RPMI8226 (cell line): ENCODE measurements at regions not wholly inside any gene's neighbourhood (a gene's known extent, or its start where the extent isn't known, plus 50 kb on each side); places are given as distances from the start of the nearest gene placed in this dataset.
A peak's percentile ranks its signal among the peaks of the same experiment; 100 is the strongest.

Experiments used
- DNase-seq: peaks from one replicate; pipeline ENCODE4 v3.0.0-alpha.2; 2015

- DNase-seq = no peak
Observed at GRCh38 chr1:14363707-14364413, 234.6 kb upstream of the KAZN start.

GRCh38 chr1:14365301-14365988 lies 233.0 kb upstream of the KAZN start:
- DNase-seq = no peak

GRCh38 chr1:14366091-14367018 lies 232.1 kb upstream of the KAZN start:
- no peak for DNase-seq

GRCh38 chr1:14367451-14367850 lies 231.0 kb upstream of the KAZN start:
- DNase-seq = no peak

- peak; percentile 89 for DNase-seq
Observed at GRCh38 chr1:14369526-14370213, 228.8 kb upstream of the KAZN start.

GRCh38 chr1:14371771-14372497 lies 226.6 kb upstream of the KAZN start:
- no peak for DNase-seq

- no peak for DNase-seq
Observed at GRCh38 chr1:14372526-14372925, 226.0 kb upstream of the KAZN start.

GRCh38 chr1:14373081-14373758 lies 225.3 kb upstream of the KAZN start:
- DNase-seq = no peak

GRCh38 chr1:14375226-14375625 lies 223.3 kb upstream of the KAZN start:
- no peak for DNase-seq

- no peak for DNase-seq
Observed at GRCh38 chr1:14377386-14377785, 221.1 kb upstream of the KAZN start.

GRCh38 chr1:14380408-14380807 lies 218.1 kb upstream of the KAZN start:
- no peak for DNase-seq

GRCh38 chr1:14390816-14391215 lies 207.7 kb upstream of the KAZN start:
- peak; percentile 87 for DNase-seq

- no peak for DNase-seq
Observed at GRCh38 chr1:14392161-14392858, 206.2 kb upstream of the KAZN start.

- no peak for DNase-seq
Observed at GRCh38 chr1:14392859-14393365, 205.6 kb upstream of the KAZN start.

- no peak for DNase-seq
Observed at GRCh38 chr1:14396100-14396499, 202.4 kb upstream of the KAZN start.

- DNase-seq = no peak
Observed at GRCh38 chr1:14403961-14404645, 194.4 kb upstream of the KAZN start.

GRCh38 chr1:14404862-14405301 lies 193.6 kb upstream of the KAZN start:
- no peak for DNase-seq

- no peak for DNase-seq
Observed at GRCh38 chr1:14412235-14412634, 186.2 kb upstream of the KAZN start.

GRCh38 chr1:14413819-14414490 lies 184.5 kb upstream of the KAZN start:
- DNase-seq = no peak
